ENCODE measurements at regions not wholly inside any gene's neighbourhood (a gene's known extent, or its start where the extent isn't known, plus 50 kb on each side); places are given as distances from the start of the nearest gene placed in this dataset.

DNA sequence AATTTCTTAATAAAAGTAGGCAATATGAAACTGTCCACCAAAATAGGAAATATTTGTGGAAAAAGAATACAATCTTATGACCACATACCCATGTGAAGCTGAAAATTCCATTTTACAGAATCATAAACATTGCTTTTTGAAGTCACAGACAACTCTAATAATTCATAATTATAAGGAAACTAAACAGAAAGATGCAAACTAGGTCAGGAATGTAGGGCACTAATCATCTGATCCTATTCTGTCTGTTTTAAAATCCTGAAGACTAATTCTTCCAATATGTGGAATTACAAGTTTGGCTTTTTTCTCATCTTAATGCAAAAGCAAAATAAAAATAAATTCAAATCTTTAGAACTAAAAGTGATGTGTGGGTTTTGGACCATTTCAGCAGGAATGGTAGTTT, 528.6 kb downstream of the LTN1 start:
- Histone ChIP-seq H3K4me1 (ENCODE audit: control insufficient read depth, extremely low read depth, insufficient read depth, low read length) (no peaks in the 10 kb centered on the region), H3K4me3 (replicated peaks in 1 of 3; ENCODE audit: insufficient read depth in 1 of 3, low read depth in 1 of 3, low read length in 3 of 3) (no peak overlapping the region), H3K36me3 (ENCODE audit: control insufficient read depth in 2 of 2, extremely low read depth in 1 of 2, insufficient read depth in 2 of 2, low read length in 2 of 2) (no peaks in the 10 kb centered on the region), H3K4me2 (ENCODE audit: insufficient read depth, low read length) (no peak overlapping the region), H3K79me2 (ENCODE audit: control insufficient read depth, insufficient read depth, low read length) (no peaks in the 10 kb centered on the region), H3K9me3 (replicated peaks; ENCODE audit: control insufficient read depth, insufficient read depth, low read length) (no peaks in the 10 kb centered on the region), H2AFZ (ENCODE audit: low read depth, low read length) (no peak overlapping the region), H3K27me3 (ENCODE audit: control insufficient read depth in 2 of 2, insufficient read depth in 2 of 2, low read length in 2 of 2) (no peaks in the 10 kb centered on the region), H4K20me1 (replicated peaks; ENCODE audit: control insufficient read depth, extremely low read depth, insufficient read depth, low read length) (no peaks in the 10 kb centered on the region), H3K9ac (replicated peaks; ENCODE audit: extremely low read depth, insufficient read depth, low read length) (no peak overlapping the region), H3K9me1 (replicated peaks; ENCODE audit: control insufficient read depth, extremely low read depth, insufficient read depth, low read length) (no peaks in the 10 kb centered on the region), H3K27ac (ENCODE audit: insufficient read depth, low read depth, low read length) (no peak overlapping the region)
- FAIRE-seq, result no peak
- dilution Hi-C loops (cut with MboI; ENCODE audit: extremely low pct_ligation_motif_present, low sequenced_read_pairs) (no loop called here), intact Hi-C loops (cut with micrococcal nuclease) (no loop called here)
- ChIA-PET CTCF (no interaction called here), POLR2A (no interaction called here)
- no peak for DNase-seq (ENCODE audit: low read depth, low spot score)
- TF ChIP-seq POLR2A (IDR thresholded peaks at IDR 0.05; ENCODE audit: low read depth, low read length) (no peak), EZH2 (IDR thresholded peaks at IDR 0.05; ENCODE audit: borderline replicate concordance, low read depth, low read length, severe bottlenecking) (no peak), JUN (IDR thresholded peaks at IDR 0.05; ENCODE audit: borderline replicate concordance, insufficient read depth, insufficient read length, low read depth) (no peak)
- no TSS peak for BruUV-seq (replicated peaks)

DNA sequence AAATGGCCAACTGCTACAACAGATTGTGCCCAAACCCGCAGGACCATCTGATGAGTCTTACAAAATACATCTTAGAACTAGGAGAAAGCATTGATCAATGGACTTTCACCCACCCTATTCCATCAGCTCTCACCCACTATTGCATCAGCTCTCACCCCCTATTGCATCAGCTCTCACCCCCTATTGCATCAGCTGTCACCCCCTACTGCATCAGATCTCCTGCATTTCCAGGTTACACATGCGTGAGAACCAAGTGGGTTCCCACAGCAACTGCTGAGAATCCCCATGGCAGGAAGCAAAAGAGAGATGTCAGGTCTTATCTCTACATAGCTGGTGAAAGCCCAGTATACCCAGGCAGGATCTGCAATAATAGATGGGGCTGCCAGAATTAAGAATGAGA, 533.5 kb downstream of the LTN1 start:
- H3K4me1 ChIP-seq (ENCODE audit: control insufficient read depth, extremely low read depth, insufficient read depth, low read length), result no peaks in the 10 kb centered on the region
- ChIA-PET POLR2A (no interaction called here), CTCF (no interaction called here)
- H3K4me3 ChIP-seq (replicated peaks in 1 of 3; ENCODE audit: insufficient read depth in 1 of 3, low read depth in 1 of 3, low read length in 3 of 3), result no peak overlapping the region
- no peak overlapping the region for H3K4me2 ChIP-seq (ENCODE audit: insufficient read depth, low read length)
- dilution Hi-C loops (cut with MboI; ENCODE audit: extremely low pct_ligation_motif_present, low sequenced_read_pairs), result no loop called here
- FAIRE-seq (no peak), DNase-seq (ENCODE audit: low read depth, low spot score) (no peak)
- no peaks in the 10 kb centered on the region for H3K9me1 ChIP-seq (replicated peaks; ENCODE audit: control insufficient read depth, extremely low read depth, insufficient read depth, low read length)
- H3K9me3 ChIP-seq (replicated peaks; ENCODE audit: control insufficient read depth, insufficient read depth, low read length), result no peaks in the 10 kb centered on the region
- intact Hi-C loops (cut with micrococcal nuclease), result no loop called here
- H3K9ac ChIP-seq (replicated peaks; ENCODE audit: extremely low read depth, insufficient read depth, low read length), result no peak overlapping the region
- TF ChIP-seq MYC (IDR thresholded peaks at IDR 0.05; ENCODE audit: low read depth, low read length) (no peak), POLR2AphosphoS5 (IDR thresholded peaks at IDR 0.05; ENCODE audit: insufficient read depth, low read depth, low read length) (no peak), EZH2 (IDR thresholded peaks at IDR 0.05; ENCODE audit: borderline replicate concordance, low read depth, low read length, severe bottlenecking) (no peak), POLR2A (IDR thresholded peaks at IDR 0.05; ENCODE audit: low read depth, low read length) (no peak), JUN (IDR thresholded peaks at IDR 0.05; ENCODE audit: borderline replicate concordance, insufficient read depth, insufficient read length, low read depth) (no peak), GATA2 (IDR thresholded peaks at IDR 0.05; ENCODE audit: insufficient read depth, insufficient read length, low read depth, low read length) (no peak), FOS (IDR thresholded peaks at IDR 0.05; ENCODE audit: borderline replicate concordance, insufficient read depth, low read length) (no peak)
- TF ChIP-seq, protein P1, sequence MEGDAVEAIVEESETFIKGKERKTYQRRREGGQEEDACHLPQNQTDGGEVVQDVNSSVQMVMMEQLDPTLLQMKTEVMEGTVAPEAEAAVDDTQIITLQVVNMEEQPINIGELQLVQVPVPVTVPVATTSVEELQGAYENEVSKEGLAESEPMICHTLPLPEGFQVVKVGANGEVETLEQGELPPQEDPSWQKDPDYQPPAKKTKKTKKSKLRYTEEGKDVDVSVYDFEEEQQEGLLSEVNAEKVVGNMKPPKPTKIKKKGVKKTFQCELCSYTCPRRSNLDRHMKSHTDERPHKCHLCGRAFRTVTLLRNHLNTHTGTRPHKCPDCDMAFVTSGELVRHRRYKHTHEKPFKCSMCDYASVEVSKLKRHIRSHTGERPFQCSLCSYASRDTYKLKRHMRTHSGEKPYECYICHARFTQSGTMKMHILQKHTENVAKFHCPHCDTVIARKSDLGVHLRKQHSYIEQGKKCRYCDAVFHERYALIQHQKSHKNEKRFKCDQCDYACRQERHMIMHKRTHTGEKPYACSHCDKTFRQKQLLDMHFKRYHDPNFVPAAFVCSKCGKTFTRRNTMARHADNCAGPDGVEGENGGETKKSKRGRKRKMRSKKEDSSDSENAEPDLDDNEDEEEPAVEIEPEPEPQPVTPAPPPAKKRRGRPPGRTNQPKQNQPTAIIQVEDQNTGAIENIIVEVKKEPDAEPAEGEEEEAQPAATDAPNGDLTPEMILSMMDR (IDR thresholded peaks at IDR 0.05; ENCODE audit: extremely low read depth in 1 of 2, insufficient read depth in 1 of 2, low read depth in 1 of 2, low read length in 2 of 2), result no peak
- TF ChIP-seq, protein P2, sequence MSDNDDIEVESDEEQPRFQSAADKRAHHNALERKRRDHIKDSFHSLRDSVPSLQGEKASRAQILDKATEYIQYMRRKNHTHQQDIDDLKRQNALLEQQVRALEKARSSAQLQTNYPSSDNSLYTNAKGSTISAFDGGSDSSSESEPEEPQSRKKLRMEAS (IDR thresholded peaks at IDR 0.05; ENCODE audit: insufficient read depth, insufficient read length), result no peak
- no TSS peak for BruUV-seq (replicated peaks)
- H3K79me2 ChIP-seq (ENCODE audit: control insufficient read depth, insufficient read depth, low read length), result no peaks in the 10 kb centered on the region
- H4K20me1 ChIP-seq (replicated peaks; ENCODE audit: control insufficient read depth, extremely low read depth, insufficient read depth, low read length), result no peaks in the 10 kb centered on the region
- no peak overlapping the region for H3K27ac ChIP-seq (ENCODE audit: insufficient read depth, low read depth, low read length)
- H2AFZ ChIP-seq (ENCODE audit: low read depth, low read length), result no peak overlapping the region
- H3K27me3 ChIP-seq (ENCODE audit: control insufficient read depth in 2 of 2, insufficient read depth in 2 of 2, low read length in 2 of 2), result no peaks in the 10 kb centered on the region
- H3K36me3 ChIP-seq (ENCODE audit: control insufficient read depth in 2 of 2, extremely low read depth in 1 of 2, insufficient read depth in 2 of 2, low read length in 2 of 2), result no peaks in the 10 kb centered on the region
